PC-3 (cell line): ENCODE measurements at regions not wholly inside any gene's neighbourhood (a gene's known extent, or its start where the extent isn't known, plus 50 kb on each side); places are given as distances from the start of the nearest gene placed in this dataset.

Experiments used
- ATAC-seq: fragments of 200-7000 bp; cut with Tn5 transposase; 2 replicates; pipeline ENCODE4 v1.9.1; 2020; ENCODE audit warnings: mild to moderate bottlenecking, moderate library complexity
- BruUV-seq: library from RNA; stranded (reverse); fragments of 400-500 nt; replicated peaks from 2 replicates; lab custom pipeline; 2021; lab: Mats Ljungman, UMichigan
- CTCF ChIA-PET: fragments of 300-600 bp; sonication (Branson Sonifier 250); formaldehyde crosslinking; loops from one replicate; lab custom pipeline; 2022; ENCODE audit warnings: antibody characterized with exemption; lab: Charles Lee
- POLR2A ChIA-PET: fragments of 300-600 bp; sonication (Branson Sonifier 250); formaldehyde crosslinking; loops from one replicate; lab custom pipeline; 2022; ENCODE audit warnings: antibody characterized with exemption; ENCODE audit not compliant: unreplicated experiment; lab: Charles Lee
- DNase-seq: peaks from one replicate; pipeline ENCODE4 v3.0.0-alpha.2; 2015
- H2AFZ ChIP-seq: fragments of 300-600 bp; sonication (generic); 2 replicates; pipeline ENCODE4 v1.6.0; 2016; ENCODE audit warnings: antibody characterized with exemption, low read length
- H3F3A ChIP-seq: fragments of 300-600 bp; sonication (generic); one replicate; pipeline ENCODE4 v1.6.0; 2017; ENCODE audit warnings: antibody characterized with exemption, low read length, control low read depth, mild to moderate bottlenecking; ENCODE audit not compliant: unreplicated experiment
- H3K27ac ChIP-seq: fragments of 300-600 bp; sonication (generic); 2 replicates; pipeline ENCODE4 v1.5.1; 2016; ENCODE audit warnings: mild to moderate bottlenecking, low read length
- H3K27me3 ChIP-seq: fragments of 300-600 bp; sonication (generic); 2 replicates; pipeline ENCODE4 v1.6.1; 2016; ENCODE audit warnings: low read length, mixed read lengths
- H3K36me3 ChIP-seq: fragments of 300-600 bp; sonication (generic); 2 replicates; pipeline ENCODE4 v1.6.1; 2016; ENCODE audit warnings: low read depth, mixed run types, low read length, mixed read lengths
- H3K4me1 ChIP-seq: fragments of 300-600 bp; sonication (generic); 2 replicates; pipeline ENCODE4 v1.5.1; 2016; ENCODE audit warnings: low read length; ENCODE audit not compliant: insufficient read depth
- H3K4me2 ChIP-seq: fragments of 300-600 bp; sonication (generic); 2 replicates; pipeline ENCODE4 v1.6.0; 2016; ENCODE audit warnings: low read length
- H3K4me3 ChIP-seq: fragments of 300-600 bp; sonication (generic); 2 replicates; pipeline ENCODE4 v1.5.1; 2016; ENCODE audit warnings: mild to moderate bottlenecking, low read length, mixed read lengths
- H3K79me2 ChIP-seq: fragments of 300-600 bp; sonication (generic); 2 replicates; pipeline ENCODE4 v1.6.1; 2017; ENCODE audit warnings: low read length, mixed read lengths
- H3K9ac ChIP-seq: fragments of 300-600 bp; sonication (generic); 2 replicates; pipeline ENCODE4 v1.6.0; 2016; ENCODE audit warnings: mild to moderate bottlenecking, low read length
- H3K9me2 ChIP-seq: fragments of 300-600 bp; sonication (generic); replicated peaks from 2 replicates; pipeline ENCODE4 v1.6.1; 2016; ENCODE audit warnings: mixed run types, low read length, mixed read lengths
- H3K9me3 ChIP-seq: fragments of 300-600 bp; sonication (generic); 2 replicates; pipeline ENCODE4 v1.6.1; 2016; ENCODE audit warnings: low read length, mixed read lengths
- H4K20me1 ChIP-seq: fragments of 300-600 bp; sonication (generic); 2 replicates; pipeline ENCODE4 v1.6.1; 2016; ENCODE audit warnings: low read length, mixed read lengths
- CTCF ChIP-seq: fragments of 300-600 bp; sonication (generic); conservative IDR thresholded peaks from 2 replicates; pipeline ENCODE4 v1.5.1; 2017; ENCODE audit warnings: antibody characterized with exemption, low read depth, mild to moderate bottlenecking, low read length
- EZH2 ChIP-seq: fragments of 300-600 bp; sonication (generic); IDR thresholded peaks from one replicate; pipeline ENCODE4 v1.6.1; 2017; ENCODE audit warnings: antibody characterized with exemption, mild to moderate bottlenecking, low read length; ENCODE audit not compliant: unreplicated experiment
- EZH2phosphoT487 ChIP-seq: fragments of 300-600 bp; sonication (generic); IDR thresholded peaks from 2 replicates; pipeline ENCODE4 v1.6.1; 2018; ENCODE audit warnings: mild to moderate bottlenecking, antibody characterized with exemption, low read length, borderline replicate concordance
- intact Hi-C: fragments of 100-400 bp; cut with micrococcal nuclease; formaldehyde crosslinking; loops from 2 replicates; pipeline ENCODE4 v1.9.0; 2023

DNA sequence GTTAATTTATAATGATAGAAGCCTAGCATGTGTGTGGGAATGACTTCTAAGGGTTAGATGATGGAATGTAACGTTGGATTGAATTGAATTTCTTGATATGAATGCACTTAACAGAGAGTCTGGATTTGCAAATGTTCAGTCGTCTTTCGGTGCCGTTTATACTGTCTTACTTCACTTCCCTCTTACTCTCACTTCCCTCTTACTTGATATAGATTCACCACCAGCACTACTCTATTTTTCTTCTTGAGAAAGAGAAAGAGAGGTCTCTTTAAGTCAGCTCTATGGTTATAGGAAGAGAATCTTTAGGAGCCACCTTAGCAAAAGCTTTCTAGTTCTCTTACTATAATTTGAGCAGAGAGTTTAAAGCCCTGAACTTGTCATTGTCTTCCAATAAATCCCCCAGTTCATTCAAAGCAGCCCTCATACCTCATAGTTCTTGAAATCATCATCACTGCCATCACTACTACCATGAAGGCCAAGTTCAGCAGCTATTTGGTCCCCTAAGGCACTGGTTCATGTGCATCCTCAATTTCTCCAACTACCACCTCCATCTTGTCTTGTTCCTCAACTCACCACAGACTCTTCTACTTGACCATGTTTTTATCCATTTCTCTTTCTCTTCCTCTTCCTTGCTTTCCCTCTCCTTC, 501.7 kb upstream of the TCF4 start:
- BruUV-seq = no TSS peak
- CTCF ChIA-PET = no interaction called here
- POLR2A ChIA-PET = no interaction called here

DNA sequence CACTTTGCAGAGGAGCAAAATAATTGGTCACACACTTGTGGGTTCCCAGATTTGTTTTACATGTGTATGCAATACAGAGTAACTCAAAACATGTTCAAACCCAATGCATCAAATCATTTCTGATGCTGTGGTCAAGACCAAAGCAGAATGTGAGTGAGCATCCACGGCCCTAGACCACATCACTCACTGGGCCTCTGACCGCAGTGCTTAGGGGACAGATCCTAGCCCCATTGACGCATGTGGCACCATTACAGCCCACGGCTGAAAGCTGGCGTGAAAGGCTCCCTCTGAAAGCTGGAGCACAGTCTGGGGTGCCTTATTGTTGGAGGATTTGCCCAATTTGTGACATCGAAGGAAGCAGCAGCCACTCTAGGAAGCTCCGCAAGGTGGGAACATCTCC, 498.8 kb upstream of the TCF4 start:
- H3K9ac ChIP-seq = no peak overlapping the region
- no peaks in the 10 kb centered on the region for H3K79me2 ChIP-seq
- no peak overlapping the region for H3K4me2 ChIP-seq
- no peaks in the 10 kb centered on the region for H3K4me1 ChIP-seq
- H3K27me3 ChIP-seq = no peaks in the 10 kb centered on the region
- DNase-seq (no peak), ATAC-seq (no peak)
- TF ChIP-seq EZH2phosphoT487 (no peak), EZH2 (no peak), CTCF (no peak)
- no peak overlapping the region for H3K27ac ChIP-seq
- ChIA-PET POLR2A (no interaction called here), CTCF (no interaction called here)
- H3K9me2 ChIP-seq = no peaks in the 10 kb centered on the region
- intact Hi-C loops = no loop called here
- no TSS peak for BruUV-seq
- no peaks in the 10 kb centered on the region for H3K9me3 ChIP-seq
- H3F3A ChIP-seq = no peaks in the 10 kb centered on the region
- no peaks in the 10 kb centered on the region for H3K36me3 ChIP-seq
- H4K20me1 ChIP-seq = no peaks in the 10 kb centered on the region
- no peak overlapping the region for H2AFZ ChIP-seq
- H3K4me3 ChIP-seq = no peak overlapping the region

More for the DNA sequence above, 501.7 kb upstream of the TCF4 start:
- no peaks in the 10 kb centered on the region for H3K36me3 ChIP-seq
- no peak overlapping the region for H3K27ac ChIP-seq
- no peaks in the 10 kb centered on the region for H3K9me2 ChIP-seq
- H3K79me2 ChIP-seq = no peaks in the 10 kb centered on the region
- intact Hi-C loops = no loop called here
- ATAC-seq (no peak), DNase-seq (no peak)
- H3K4me3 ChIP-seq = no peak overlapping the region
- no peak overlapping the region for H3K4me2 ChIP-seq
- H3K9me3 ChIP-seq = no peaks in the 10 kb centered on the region
- no peaks in the 10 kb centered on the region for H3F3A ChIP-seq
- no peaks in the 10 kb centered on the region for H4K20me1 ChIP-seq
- no peaks in the 10 kb centered on the region for H3K4me1 ChIP-seq
- TF ChIP-seq CTCF (no peak), EZH2phosphoT487 (no peak), EZH2 (no peak)
- H3K27me3 ChIP-seq = no peaks in the 10 kb centered on the region
- no peak overlapping the region for H3K9ac ChIP-seq
- H2AFZ ChIP-seq = no peak overlapping the region

DNA sequence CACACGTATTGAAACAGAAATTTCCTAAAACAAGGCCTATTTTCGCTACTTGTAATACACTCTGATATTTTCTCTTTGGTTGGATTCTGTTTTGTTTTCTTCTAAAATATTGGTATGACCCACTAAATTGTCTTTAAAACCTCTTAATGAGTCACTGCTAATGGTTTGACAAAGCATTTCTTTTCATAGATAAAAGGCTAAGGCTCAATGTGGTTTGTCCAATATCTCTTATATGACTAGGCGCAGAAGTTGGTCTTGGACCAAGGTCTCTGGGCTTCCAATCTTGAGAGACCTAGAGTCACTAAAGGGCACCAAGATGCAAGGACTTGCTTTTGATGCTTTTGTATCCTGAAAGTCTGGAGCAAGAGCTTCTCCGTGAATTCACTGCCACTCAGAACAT, 498.2 kb upstream of the TCF4 start:
- Histone ChIP-seq H3K36me3 (no peaks in the 10 kb centered on the region), H4K20me1 (no peaks in the 10 kb centered on the region), H3K9me2 (no peaks in the 10 kb centered on the region), H3K79me2 (no peaks in the 10 kb centered on the region), H3K9me3 (no peaks in the 10 kb centered on the region), H3K4me2 (no peak overlapping the region), H3K27ac (no peak overlapping the region), H3K4me1 (no peaks in the 10 kb centered on the region), H3K4me3 (no peak overlapping the region), H3K27me3 (no peaks in the 10 kb centered on the region), H3F3A (no peaks in the 10 kb centered on the region), H2AFZ (no peak overlapping the region), H3K9ac (no peak overlapping the region)
- DNase-seq = no peak
- POLR2A ChIA-PET = no interaction called here
- TF ChIP-seq CTCF = no peak
- no peak for TF ChIP-seq EZH2phosphoT487
- TF ChIP-seq EZH2 = no peak
- CTCF ChIA-PET = no interaction called here
- intact Hi-C loops = no loop called here
- no peak for ATAC-seq
- BruUV-seq = no TSS peak
